NCI-H2196 treated with DMSO at 0.1 percent for 48 hours (cell line): ENCODE measurements at regions not wholly inside any gene's neighbourhood (a gene's known extent, or its start where the extent isn't known, plus 50 kb on each side); places are given as distances from the start of the nearest gene placed in this dataset.

ENCODE experiments used
- DNase-seq: peaks from one replicate; lab custom pipeline; 2025; ENCODE audit not compliant: unreplicated experiment; lab: John Stamatoyannopoulos, UW

DNA sequence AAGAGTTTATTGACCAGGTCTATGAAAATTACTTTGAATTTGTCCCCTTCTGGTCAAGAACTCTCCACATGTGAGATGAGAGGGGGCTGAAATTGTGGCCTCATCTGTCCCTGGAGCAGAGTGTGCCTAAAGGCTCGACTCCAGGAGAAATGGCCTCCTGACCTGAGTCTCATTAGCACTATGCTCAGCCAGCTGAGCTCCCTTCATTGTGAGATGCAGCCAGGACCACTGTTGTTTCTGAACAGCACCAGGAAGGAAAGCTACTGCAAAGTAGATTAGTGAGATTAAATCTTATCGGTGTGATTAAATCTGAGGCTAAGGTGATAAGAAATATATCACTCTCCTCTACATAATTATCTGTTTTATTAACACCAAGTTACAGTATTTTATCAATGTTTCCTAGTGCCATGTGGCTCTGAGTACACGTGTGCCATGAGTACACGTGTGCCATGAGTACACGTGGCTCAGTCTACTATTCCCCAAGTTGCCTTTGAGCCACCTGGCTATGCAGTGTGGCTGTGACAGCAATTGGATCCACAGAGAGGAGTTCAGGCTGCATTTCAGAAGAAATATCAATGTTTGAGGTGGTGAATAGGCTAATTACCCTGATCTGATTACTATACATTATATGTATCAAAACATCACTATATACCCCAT lies 126.9 kb downstream of the IPMK start:
- no peak for DNase-seq

DNA sequence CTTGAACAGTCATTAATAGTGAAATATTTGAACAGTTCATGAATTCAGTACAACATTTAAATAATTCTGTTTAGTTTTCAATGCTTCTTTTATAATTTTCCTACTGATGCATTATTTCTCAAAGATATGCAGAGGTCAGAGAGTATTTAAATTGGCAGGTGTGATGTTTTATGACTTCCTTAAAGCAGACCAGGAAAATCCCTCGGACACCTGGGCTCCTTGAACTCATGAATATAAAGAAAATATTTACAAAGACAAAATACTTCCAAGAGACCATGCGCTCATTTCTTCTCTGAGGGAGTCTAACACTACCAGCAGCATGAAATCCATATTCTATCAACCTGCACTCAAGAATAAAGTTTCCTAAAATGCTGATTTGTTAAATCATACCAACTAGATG lies 127.6 kb downstream of the IPMK start:
- no peak for DNase-seq

DNA sequence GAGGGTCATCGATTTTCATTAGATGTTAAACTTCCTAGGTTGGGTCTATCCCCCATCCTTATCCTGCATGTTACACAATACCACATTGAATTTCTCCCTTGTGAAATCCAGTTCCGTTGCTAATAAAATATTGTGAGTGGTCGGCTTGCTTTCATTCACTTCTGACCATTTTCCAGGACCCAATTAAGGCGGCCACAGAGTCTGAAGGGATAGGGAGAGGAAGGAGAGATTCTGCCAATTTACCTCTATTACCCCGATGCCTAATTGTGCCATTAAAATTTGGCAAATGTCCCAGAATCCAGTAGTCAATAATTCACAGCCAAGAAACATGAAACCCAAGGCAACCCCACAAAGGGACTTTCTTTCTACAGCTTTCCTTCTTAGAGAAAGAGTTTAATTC lies 129.9 kb downstream of the IPMK start:
- DNase-seq = peak; percentile 16

DNA sequence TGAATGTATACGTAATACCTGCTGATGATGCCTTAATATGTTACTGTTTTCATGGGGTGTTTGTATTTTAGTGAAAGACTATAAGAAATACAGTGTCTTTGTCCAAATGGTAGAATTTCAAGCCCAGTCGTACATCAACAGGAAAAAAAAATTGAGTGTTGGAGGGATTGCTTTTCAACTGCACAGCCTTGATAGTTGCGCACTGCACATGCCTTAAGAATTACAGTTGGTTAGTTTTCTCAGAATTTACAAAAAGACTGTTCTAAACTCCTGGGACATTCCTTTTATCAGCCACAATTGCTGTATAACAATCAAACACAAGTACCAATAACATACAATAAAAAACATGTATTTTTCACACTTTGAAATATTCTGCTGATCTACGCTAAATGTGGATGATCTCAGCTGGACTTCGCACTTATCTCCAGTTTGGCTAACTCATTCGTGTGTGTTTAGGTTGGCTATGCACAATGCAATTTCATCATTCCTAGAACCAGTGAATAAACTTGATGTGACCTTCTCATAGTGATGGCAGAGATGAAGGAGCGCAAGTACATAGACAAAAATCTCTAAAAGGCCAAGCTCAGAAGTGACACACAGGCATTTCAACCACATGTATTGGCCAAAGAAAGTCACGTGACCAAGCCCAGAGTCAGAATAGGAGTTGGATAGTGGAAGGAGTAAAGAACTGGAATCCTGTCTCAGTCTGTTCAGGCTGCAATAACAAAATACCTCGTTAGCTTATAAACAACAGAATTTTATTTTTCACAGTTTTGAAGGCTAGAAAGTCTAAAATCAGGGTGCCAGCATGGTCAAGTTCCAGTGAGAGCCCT lies 152.3 kb downstream of the IPMK start:
- no peak for DNase-seq

DNA sequence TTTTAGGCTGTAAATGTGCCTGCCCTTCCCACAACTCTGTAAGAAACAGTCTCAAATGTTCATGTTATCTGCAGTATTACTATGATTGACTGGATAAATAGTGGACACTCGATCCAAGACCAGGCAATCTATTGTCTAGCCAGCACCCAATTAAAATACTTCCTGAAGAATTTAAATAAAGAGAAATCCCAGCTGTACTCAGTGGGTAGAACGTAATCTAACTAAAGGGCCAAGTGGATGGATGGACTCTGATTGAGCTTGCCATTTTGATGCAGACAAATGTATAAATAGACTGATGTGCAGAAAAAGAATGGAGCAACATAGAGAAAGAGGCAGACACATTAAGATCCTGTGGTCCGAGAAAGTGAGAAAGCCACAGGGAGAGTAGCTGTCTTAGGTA lies 158.0 kb downstream of the IPMK start:
- DNase-seq = no peak

DNA sequence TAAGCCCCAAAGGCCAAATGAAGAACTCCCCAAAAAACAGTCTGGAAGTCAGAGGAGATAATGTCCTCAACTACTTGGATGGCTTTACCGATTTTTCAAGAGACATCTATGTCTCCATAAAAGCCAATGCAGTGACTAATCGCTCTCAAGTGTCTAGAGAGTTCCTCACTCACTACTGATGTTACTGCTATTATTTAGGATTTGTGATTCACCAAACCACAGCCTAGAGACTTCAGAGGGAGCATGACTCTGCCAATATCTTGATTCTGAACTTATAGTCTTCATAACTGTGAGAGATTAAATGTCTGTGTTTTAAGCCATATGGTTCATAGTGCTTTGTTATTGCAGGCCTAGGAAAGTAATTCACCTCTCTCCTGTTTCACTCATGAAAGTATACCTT lies 160.2 kb downstream of the IPMK start:
- no peak for DNase-seq

DNA sequence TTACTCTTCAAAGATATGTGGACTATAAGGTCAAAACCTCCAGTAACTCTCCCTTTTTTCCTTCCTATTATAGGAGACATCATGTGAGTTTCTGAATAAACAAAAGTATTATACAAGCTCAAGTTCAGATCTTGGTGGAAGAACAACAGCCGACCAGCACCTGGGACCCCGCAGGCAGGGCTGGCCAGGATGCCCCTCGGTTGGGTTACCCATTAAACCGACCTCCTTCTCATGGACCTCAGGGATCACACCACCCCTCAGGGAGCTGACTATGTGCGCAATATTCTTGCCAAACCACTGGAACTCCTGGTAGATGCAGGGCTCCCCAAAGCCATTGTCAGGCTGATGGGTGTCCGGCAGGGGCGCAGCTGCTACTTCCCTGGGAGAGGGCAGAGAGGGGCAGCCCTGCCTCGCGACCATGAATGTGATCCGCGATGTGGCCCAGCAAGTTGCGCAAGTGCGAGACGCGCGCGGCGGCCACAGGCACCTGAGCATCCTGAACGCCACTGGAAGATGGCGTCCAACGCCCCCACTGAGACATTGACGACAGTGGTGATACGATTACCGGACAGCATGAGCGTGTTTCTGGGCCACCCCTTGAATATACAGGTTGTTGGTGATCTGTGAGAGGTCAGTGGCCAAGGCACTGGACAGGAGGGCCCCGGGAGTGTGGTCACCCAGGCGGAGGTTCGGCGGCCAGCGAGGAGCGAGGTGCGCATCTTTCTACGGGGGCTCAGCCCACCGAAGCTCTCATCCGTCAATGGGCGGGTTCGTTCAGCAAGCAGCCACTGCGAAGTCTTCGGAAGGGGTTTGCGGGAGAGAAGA lies 161.3 kb downstream of the IPMK start:
- no peak for DNase-seq

DNA sequence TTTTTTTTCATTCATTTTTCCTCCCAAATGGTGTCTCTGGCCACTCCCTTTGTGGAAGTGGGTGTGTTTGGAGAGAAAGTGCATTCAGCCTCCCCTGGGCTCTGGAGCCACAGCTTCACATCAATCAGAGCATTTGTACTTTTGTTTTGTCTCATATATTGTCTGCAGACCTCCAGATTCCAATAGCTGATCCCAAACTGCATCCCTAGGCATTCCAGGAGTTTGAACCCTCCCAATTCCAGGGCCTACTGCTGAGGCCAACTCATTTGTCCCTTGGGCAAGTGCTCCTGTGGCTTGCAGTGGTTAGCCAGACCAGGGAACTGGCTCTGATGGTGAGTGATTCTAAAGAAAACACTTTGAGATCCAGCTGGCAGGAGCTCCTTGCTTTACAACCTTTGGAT lies 163.3 kb downstream of the IPMK start:
- no peak for DNase-seq

DNA sequence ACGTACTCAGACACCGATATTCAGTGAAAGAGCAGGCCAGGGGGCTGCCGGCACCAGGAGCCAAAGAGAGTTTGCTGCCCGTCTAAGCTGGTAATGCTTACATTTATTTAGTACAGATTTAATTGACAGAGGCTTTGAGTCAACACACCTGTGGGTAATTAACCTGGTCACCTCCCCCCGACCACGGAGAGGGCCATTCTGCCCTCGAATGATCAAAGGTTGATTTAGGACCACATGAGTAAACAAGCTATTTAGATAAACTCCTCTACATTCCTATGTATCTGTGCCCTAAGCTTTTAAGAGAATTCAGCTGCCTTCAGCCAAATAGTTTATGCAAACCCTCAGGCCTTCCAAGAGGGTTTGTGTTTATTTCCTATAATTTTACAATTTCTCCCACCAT lies 164.8 kb downstream of the IPMK start:
- no peak for DNase-seq

DNA sequence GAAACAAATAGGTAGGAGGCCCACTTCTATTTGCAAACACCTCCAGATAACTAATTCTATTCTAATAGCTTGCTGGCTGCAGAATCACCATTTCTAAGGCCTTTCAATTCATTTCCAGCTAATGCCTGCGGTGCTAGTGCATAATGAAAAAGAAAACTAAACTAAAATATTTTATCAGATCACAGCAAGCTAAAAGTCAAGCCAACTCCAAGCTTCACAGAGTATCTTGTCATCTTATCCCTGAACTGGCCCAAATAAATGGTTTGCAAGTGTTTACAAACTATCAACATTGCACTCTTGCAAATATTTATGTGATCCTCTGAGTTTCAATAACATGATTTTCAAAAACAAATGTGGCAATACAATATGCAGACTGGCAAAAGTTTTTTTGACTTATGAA lies 166.0 kb downstream of the IPMK start:
- no peak for DNase-seq

DNA sequence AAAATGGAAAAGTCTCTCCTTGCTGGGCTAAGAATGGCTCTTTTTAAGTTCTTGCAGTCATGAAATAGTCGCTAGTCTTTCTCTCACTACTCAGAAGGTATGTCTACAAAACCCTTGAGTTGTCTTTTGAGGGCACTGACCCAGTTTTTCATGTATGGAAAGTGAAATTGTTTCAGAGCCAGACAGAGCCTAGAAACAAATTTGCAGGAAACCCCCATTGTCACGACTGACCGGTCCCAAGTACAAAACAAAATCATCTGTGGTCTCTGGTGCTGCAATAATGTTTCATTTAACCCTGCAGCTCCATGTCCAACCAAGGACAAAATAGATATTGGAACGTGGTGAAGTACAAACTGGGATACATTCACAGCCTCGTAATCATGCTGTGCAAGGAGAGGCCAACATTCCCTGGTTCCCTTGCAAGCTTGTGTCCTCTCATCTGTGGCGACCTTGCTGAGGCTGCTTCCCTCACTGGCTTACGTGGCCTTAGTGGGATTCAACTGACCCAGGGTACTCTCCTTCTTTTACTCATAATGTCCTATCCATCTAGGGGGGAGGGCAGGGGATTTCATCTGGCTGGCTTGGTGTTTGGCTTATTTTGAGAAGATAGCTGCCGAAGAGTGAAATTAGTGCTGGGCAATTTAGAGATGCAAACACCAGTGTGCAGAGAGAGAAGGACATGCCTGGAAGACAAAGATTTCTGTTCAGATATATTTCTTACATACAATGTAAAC lies 172.5 kb downstream of the IPMK start:
- DNase-seq = no peak

DNA sequence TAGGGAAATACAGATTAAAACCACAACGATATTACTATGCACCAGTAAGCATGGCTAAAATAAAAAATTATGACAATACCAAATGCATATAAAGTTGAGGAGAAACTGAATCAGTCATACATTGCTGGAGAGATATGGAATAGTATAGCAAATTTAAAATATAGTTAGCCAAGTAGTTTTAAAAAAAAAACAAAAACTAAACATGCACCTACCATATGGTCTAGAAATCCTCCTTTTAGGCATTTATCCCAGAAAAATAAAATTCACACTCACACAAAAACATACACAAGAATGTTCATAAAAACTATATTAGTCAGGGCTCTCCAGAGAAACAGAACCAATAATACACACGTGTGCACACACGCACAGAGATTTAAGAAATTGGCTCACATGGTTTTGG lies 175.8 kb downstream of the IPMK start:
- DNase-seq = no peak

DNA sequence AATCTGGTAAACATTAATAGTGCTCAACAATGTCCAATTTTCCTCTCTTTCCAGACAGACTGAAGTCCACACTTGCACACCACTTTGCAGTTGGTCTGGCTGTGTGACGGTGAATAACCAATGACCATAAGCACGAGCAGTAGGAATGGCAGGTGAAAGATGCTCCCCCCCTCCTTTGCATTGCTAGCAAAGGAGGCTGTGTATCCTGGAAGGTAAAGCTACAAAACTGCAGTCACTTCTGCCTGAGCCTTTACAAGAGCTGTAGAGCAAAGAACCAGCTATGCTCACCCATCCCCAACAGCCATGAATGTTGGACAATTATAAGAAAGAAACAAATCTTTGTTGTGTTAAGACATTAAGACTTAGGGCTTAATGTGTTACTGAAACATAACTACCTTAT lies 178.0 kb downstream of the IPMK start:
- no peak for DNase-seq

DNA sequence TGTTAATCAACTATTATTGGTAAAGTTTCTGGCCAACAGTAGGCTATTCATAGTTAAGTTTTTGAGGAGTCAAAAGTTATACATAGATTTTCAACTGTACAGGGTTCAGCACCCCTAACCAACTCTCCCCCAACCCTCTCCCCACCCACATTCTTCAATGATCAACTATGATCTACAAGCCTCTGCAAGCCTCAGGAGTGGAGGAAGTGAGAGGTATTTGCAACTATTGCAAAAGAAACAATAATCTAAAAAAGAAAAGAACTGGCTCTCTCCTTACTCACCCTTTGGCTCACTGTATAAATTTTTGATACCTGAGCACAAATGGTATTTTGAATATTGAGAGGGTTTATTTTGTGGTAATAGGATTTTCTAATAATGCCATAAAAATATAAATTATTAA lies 179.8 kb downstream of the IPMK start:
- no peak for DNase-seq

DNA sequence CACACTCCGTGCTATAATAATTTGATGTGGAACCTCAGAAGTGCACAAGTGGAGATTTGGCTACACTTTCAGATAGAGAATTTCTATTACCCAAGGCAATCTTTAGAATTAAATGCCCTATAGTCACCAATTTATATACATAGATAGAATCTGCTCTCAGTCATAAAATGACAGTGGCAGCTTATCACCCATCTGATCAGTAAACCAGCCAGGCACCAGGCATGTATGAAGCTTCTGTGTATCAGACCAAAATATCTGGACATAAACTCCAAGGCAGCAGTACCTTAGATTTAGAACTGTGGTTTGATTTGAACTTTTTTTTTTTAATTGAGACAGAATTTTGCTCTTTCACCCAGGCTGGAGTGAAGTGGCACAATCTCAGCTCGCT lies 180.9 kb downstream of the IPMK start:
- DNase-seq = no peak

DNA sequence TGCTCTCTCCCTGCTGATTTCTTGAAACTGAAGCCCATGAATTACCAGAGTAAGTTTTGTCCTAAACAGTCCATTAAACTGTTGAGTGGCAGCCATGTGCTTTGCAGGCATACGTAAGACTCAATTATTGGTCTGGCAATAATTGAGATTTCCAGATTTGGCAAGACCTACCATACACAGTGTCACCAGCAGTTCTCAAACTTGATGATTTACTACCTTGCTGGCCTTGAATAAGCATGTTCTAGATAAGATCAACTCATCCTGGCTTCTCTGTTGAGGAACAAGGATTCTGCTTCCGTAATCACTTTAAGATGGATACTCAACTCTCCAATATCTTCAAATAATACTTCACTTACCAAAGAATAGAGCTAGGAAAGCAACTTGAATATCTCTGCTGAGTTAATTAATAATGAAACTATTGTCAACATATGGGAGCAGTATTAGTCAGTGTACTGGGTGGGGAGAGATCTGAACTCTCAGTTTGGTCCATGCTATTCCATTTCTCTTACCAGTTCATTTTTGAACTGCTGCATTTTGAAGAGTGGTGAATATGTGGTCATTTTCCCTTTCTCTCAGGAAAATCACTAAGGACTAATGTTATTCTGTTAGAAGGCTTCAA lies 181.4 kb downstream of the IPMK start:
- DNase-seq = no peak

DNA sequence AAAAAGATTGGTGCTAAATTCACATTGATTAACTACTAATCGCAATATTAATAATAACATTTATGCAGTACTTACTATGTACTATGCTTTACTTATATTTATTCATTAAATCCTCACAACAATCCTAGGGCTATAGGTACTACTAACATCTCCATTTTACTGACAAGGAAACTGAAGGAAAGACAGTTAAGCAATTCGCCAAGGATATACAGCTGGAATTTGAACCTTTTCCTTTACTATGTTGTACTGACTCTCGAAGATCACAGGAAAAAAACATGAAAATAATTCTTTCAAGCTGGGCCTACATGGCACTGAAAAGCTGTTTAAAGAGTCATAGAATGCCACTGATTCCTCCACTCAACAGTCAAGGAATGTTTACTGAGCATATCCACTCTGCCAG lies 185.4 kb downstream of the IPMK start:
- no peak for DNase-seq

DNA sequence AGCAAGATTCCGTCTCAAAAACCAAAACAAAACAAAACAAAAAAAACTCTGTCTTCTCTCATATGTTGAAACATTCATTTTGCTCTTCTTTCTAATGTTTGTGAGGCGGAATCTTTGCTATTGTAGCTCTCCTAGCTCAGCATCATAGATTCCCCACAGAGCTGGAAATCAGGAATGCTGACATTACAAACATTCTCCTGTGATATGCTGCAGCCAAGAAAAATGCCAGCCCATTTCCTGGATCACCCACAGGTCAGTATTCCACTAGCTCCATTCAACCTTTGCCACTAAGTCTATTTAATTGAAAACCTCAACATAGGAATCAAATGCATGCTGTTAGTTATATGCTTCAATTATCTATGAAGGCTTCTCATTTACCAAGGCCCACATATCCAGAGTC lies 186.3 kb downstream of the IPMK start:
- DNase-seq = no peak

DNA sequence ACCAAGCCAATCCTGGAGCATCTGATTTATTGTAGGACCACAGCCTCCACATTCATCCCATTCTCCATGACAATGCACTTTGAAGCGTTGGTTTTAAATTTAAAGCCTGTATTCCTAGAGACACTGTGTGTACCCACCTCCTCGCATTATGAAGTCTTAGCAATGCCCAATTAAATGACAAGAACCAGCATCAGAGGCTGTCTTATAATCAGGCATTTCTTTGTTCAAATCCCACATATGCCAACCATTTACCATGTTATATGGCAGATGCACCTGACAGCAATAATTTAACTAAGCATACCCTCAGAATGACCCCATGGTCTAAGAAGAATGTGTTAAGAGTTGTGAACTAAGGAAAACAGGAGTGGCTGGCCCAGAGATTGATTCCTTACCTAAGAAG lies 188.2 kb downstream of the IPMK start:
- no peak for DNase-seq

DNA sequence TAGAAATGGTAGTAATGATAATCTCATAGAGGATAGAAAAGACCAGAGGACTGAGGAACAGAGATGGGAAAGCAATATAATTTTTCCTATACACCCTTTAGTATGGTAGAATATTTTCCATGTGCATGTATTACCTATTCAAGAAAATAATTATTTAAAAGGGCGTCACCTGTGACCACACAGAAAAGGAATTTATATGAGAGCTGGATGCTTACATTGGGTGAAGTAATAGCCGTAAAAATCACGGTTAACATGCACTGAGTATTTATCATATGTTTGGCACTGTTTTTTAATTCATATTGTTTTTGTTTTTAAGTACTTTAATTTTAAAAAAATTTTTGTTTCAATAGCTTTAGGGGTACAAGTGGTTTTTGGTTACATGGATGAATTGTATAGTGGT lies 195.1 kb downstream of the IPMK start:
- DNase-seq = no peak

DNA sequence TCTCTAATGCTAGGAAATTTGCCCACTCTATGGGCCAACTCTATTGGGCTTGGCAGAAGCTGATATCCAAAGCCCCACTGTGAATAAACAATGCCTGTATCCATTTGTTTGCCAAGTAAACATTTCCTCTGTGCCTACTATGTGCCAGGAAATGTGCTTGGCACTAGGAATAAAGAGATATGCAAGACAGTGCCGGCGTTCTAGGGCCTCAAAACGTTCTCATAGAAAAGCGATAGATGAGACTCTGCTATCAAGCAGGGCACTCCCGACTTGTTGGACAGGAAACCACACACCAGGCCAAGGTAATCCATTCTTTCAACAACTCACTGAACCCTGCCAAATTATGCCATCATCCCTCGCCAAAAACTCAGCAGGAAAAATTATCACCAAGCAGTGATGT lies 196.7 kb downstream of the IPMK start:
- DNase-seq = no peak
